T-helper 2 cell treated with Interferon-gamma antibody and Interleukin-4, amounts not matched to agents 5 μg/mL and 100 μg/mL, for 36 hours (primary cell): ENCODE measurements at regions not wholly inside any gene's neighbourhood (a gene's known extent, or its start where the extent isn't known, plus 50 kb on each side); places are given as distances from the start of the nearest gene placed in this dataset.
"Not testable (repeated sequence)": the region's sequence is repeated elsewhere in the genome, so short reads cannot be mapped to it uniquely, and the experiment has no call there.

ENCODE experiments used
- DNase-seq: peaks from one replicate; pipeline ENCODE4 v3.0.0; 2021; ENCODE audit warnings: low spot score
- H3K27ac Mint-ChIP-seq: one replicate; pipeline ENCODE4 v1.8.0; 2021; ENCODE audit warnings: mild to moderate bottlenecking, mixed read lengths
- H3K27me3 Mint-ChIP-seq: one replicate; pipeline ENCODE4 v1.8.0; 2021; ENCODE audit warnings: low read depth, mixed read lengths
- H3K36me3 Mint-ChIP-seq: one replicate; pipeline ENCODE4 v1.8.0; 2021; ENCODE audit warnings: low read depth, mixed read lengths
- H3K4me1 Mint-ChIP-seq: one replicate; pipeline ENCODE4 v1.8.0; 2021; ENCODE audit warnings: low read depth, mixed read lengths
- H3K4me3 Mint-ChIP-seq: one replicate; pipeline ENCODE4 v1.8.0; 2022; ENCODE audit warnings: mild to moderate bottlenecking, moderate library complexity, mixed read lengths
- H3K9me3 Mint-ChIP-seq: one replicate; pipeline ENCODE4 v1.8.0; 2021; ENCODE audit warnings: mixed read lengths

DNA sequence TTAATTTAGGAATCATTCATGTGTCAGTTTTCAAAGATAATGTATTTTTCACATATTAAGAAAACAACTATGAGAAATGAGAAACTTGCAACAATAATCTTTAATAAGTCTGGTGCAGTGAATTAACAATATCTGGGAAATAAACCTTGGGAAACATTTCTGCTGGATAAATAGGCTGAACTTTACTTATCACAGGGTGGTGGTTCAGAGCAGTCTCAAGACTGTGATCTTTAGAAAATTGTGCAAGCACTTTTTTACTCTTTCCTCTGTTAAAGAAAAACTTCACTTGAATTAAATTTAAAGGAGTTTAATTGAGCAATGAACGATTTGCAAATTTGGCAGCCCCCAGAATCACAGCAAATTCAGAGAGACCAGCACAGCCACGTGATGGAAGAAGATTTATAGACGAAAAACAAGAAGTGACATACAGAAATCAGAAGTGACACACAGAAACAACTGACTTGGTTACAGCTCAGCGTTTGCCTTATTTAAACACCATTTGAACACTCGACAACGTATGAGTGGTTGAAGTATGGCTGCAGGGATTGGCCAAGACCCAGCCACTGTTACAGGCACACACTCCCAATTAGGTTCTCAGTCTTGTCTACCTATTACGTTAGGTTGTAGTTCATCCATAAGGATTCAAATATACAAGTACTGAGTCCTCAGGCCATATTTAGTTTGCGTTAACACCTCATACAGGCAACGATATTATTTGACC lies 631.9 kb downstream of the SLCO4C1 start:
- no peak for DNase-seq
- H3K9me3 Mint-ChIP-seq, result no peaks in the 10 kb centered on the region

DNA sequence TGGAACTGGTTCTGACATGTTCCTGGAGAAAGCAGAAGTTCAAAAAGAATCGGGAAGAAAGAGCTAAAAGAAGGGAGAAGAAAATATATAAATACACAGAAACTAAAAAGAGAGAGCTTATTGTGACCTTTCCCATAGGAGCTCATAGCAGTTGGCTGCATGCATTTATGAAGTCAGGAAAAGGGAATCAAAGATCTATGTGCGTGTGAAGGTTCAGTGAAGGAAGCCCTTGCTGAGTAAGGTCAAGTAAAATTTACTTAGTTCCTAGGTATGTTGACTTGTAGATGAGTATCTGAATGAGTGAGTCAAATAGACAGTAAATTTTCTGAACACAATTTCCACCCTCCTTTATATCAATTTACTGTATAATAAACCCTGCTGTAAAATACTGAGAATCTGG lies 632.5 kb downstream of the SLCO4C1 start:
- Mint-ChIP-seq H3K4me3 (no peak overlapping the region), H3K27ac (no peak overlapping the region), H3K36me3 (no peaks in the 10 kb centered on the region), H3K27me3 (no peaks in the 10 kb centered on the region), H3K4me1 (no peaks in the 10 kb centered on the region), H3K9me3 (no peaks in the 10 kb centered on the region)
- DNase-seq, result no peak

More for the DNA sequence above, 631.9 kb downstream of the SLCO4C1 start:
- Mint-ChIP-seq H3K27ac (no peak overlapping the region), H3K36me3 (no peaks in the 10 kb centered on the region), H3K4me3 (no peak overlapping the region), H3K27me3 (no peaks in the 10 kb centered on the region), H3K4me1 (no peaks in the 10 kb centered on the region)

DNA sequence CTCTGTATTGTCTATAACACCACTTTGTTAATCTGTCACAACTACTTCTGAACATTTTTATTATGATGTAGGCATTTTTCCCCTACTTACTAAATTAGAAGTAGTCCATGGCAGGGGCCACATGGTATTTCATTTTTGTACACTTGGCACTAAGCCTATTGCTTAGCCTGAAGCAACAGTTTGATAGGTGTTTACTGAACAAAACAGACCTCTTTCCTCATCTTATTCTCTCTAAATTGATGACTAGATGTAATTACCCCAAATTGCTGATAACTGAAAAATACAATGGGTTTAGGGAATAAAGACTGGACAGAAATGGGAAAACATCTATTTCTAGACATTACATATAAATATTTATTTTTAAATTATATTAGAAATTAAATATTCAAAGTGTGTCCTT lies 633.8 kb downstream of the SLCO4C1 start:
- H3K9me3 Mint-ChIP-seq, result no peaks in the 10 kb centered on the region
- no peaks in the 10 kb centered on the region for H3K4me1 Mint-ChIP-seq
- no peaks in the 10 kb centered on the region for H3K27me3 Mint-ChIP-seq
- H3K27ac Mint-ChIP-seq, result no peak overlapping the region
- no peaks in the 10 kb centered on the region for H3K36me3 Mint-ChIP-seq
- no peak for DNase-seq
- no peak overlapping the region for H3K4me3 Mint-ChIP-seq

DNA sequence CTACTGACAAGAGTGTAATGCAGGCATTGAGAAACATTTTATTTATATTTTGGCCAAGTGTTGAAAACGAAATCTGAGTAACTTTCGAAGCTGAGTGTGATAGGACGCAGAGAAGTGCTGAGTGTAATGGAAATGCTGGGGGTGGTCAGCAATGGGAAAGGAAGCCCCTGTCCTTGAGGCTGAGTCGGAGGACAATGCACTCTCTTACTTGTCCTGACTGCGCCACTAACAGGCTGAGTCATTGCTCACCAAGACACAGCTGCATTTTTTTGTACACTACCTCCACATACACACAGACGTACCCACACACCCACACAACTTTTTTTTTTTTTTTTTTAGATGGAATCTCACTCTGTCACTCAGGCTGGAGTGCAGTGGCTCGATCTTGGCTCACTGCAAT lies 637.7 kb downstream of the SLCO4C1 start:
- Mint-ChIP-seq H3K27me3 (no peaks in the 10 kb centered on the region), H3K36me3 (no peaks in the 10 kb centered on the region), H3K27ac (no peak overlapping the region), H3K4me1 (no peaks in the 10 kb centered on the region), H3K4me3 (no peak overlapping the region), H3K9me3 (no peaks in the 10 kb centered on the region)
- no peak for DNase-seq

DNA sequence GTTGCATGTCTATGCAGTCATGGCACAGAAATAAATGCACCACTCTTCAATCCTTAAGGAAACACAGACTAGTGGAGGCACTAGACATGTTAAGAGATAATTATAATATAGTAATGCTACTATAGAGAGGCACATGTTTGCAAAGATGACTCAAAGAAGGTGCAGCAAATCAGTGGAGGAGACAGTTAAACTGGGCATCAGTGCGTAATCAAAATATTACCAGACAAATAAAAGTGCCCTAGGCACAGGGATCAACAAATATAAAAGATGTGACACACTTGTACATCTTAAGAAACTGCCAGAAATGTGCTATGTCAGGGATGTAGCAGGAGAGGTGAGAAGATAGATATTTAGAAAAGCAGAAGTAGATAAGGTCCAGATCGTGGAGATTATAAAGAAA lies 642.1 kb downstream of the SLCO4C1 start:
- no peak overlapping the region for H3K27ac Mint-ChIP-seq
- DNase-seq, result no peak
- no peaks in the 10 kb centered on the region for H3K4me1 Mint-ChIP-seq

DNA sequence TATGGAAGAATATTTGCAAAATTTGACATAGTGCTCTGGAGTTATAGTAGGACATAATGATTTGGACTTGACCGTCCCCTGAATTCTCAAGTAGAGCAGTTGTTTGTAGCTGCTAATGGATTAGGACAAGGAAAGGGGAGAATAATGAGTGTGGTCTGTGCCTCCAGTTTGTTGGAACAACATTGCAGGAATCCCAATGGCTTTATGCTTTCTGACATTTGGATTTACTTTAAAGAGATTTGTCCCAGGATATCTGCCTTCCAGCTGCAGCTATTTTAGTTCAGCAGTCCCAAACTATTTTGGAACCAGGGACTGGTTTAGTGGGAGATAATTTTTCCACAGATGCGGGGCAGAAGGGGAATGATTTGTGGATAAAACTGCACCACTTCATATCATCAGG lies 648.2 kb downstream of the SLCO4C1 start:
- H3K9me3 Mint-ChIP-seq, result no peaks in the 10 kb centered on the region
- DNase-seq, result no peak
- H3K27me3 Mint-ChIP-seq, result no peaks in the 10 kb centered on the region
- no peaks in the 10 kb centered on the region for H3K4me1 Mint-ChIP-seq
- no peaks in the 10 kb centered on the region for H3K36me3 Mint-ChIP-seq
- no peak overlapping the region for H3K4me3 Mint-ChIP-seq
- H3K27ac Mint-ChIP-seq, result no peak overlapping the region

More for the DNA sequence above, 642.1 kb downstream of the SLCO4C1 start:
- Mint-ChIP-seq H3K9me3 (no peaks in the 10 kb centered on the region), H3K36me3 (no peaks in the 10 kb centered on the region), H3K27me3 (no peaks in the 10 kb centered on the region), H3K4me3 (no peak overlapping the region)

DNA sequence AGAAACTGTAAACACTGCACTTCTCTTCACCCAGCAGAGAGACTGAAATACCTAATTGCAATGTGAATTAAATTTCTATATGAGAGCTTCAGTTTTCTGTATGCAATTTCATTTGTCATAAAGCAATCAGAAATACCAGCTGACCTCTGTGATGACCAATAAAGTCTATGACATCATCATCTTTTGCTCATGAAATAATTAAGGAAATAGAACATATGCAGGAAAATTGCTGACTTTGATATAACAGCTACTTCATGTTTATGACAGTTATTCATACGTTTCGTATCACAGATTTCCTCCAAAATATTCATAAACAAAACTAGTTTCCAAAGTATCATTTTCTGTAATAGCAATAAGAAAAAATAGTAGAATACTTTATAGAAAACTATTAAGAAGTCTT lies 652.3 kb downstream of the SLCO4C1 start:
- H3K9me3 Mint-ChIP-seq, result no peaks in the 10 kb centered on the region
- no peaks in the 10 kb centered on the region for H3K27me3 Mint-ChIP-seq
- H3K4me1 Mint-ChIP-seq, result no peaks in the 10 kb centered on the region
- H3K4me3 Mint-ChIP-seq, result no peak overlapping the region
- no peak for DNase-seq
- H3K36me3 Mint-ChIP-seq, result no peaks in the 10 kb centered on the region
- no peak overlapping the region for H3K27ac Mint-ChIP-seq

DNA sequence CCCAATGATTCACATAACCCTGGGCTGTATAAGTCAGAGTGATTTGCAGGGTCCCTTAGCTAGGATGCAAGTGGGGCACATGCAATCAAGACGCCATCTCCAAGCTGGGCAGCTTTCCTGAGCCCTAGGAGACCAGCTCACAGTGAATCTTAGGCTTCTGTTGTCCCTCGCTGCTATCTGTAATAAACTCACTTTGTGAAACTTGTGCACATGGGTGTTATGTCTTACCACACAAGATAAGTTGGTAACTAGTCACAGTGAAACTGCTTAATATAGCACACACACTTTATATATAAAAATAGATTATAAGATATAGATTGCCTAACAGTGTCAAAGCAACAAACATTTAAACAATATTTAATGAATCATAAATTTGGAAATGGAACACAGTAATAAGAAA lies 658.5 kb downstream of the SLCO4C1 start:
- Mint-ChIP-seq H3K4me3 (no peak overlapping the region), H3K27me3 (no peaks in the 10 kb centered on the region), H3K4me1 (no peaks in the 10 kb centered on the region), H3K27ac (no peak overlapping the region), H3K9me3 (no peaks in the 10 kb centered on the region), H3K36me3 (no peaks in the 10 kb centered on the region)
- no peak for DNase-seq

DNA sequence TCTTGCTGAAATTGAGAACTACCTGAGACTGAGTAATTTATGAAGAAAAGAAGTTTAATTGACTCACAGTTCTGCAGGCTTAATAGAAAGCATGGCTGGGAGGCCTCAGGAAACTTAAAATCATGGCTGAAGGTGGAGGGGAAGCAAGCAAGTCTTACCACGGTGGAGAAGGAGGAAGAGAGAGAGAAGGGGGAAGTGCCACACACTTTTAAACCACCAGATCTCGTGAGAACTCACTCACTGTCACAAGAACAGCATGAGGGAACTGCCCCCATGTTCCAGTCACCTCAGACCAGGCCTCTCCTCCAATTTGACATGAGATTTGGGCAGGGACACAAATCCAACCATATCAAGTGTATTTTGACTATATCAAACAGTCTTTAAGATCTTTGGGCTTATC lies 668.3 kb downstream of the SLCO4C1 start:
- H3K4me1 Mint-ChIP-seq, H3K4me3 Mint-ChIP-seq, DNase-seq, H3K9me3 Mint-ChIP-seq, H3K36me3 Mint-ChIP-seq, H3K27ac Mint-ChIP-seq, H3K27me3 Mint-ChIP-seq: not testable (repeated sequence)

DNA sequence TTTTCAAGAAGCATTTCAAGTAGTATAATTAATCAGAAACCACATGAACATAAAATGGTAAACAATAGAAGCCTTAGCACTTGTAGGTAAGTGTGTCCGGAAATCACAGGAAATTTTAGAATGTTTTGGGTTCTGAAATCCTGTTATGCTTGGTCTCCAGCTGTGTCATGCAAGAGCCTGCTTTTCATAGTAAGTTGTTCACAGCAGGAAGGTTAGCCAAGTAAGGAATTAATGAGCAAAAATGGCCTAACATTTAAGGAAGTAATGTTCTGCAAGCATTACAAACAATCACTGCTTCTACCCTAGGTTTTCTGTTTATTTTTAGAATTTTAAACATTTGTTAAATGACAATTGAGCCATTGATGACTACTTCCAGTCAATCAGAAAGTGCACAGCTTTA lies 669.5 kb downstream of the SLCO4C1 start:
- H3K4me1 Mint-ChIP-seq, result no peaks in the 10 kb centered on the region
- no peak for DNase-seq
- H3K27ac Mint-ChIP-seq, result no peak overlapping the region
- no peaks in the 10 kb centered on the region for H3K9me3 Mint-ChIP-seq
- no peaks in the 10 kb centered on the region for H3K36me3 Mint-ChIP-seq
- H3K4me3 Mint-ChIP-seq, result no peak overlapping the region
- H3K27me3 Mint-ChIP-seq, result no peaks in the 10 kb centered on the region

DNA sequence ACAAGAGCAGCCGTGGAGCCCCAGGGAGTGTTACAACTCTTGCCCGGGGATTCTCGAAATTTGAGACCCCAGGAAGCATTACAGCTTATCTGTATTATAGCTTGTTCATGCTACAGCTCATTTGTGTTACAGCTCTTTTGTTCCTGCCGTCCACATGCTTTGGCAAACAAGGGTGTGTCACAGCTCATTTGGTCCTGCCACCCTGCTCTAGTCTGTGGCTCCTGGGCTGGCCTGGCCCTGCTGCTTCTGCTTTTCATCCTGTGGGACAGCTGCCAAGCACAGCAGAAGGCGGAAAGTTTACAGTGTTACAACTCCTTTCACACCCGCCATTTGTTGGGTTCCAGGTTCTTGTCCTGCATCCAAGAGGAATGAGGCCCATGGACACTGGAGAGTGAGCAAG lies 685.0 kb downstream of the SLCO4C1 start:
- no peak overlapping the region for H3K4me3 Mint-ChIP-seq
- H3K9me3 Mint-ChIP-seq, result no peaks in the 10 kb centered on the region
- no peak for DNase-seq
- H3K27me3 Mint-ChIP-seq, result no peaks in the 10 kb centered on the region
- no peaks in the 10 kb centered on the region for H3K4me1 Mint-ChIP-seq
- no peak overlapping the region for H3K27ac Mint-ChIP-seq
- no peaks in the 10 kb centered on the region for H3K36me3 Mint-ChIP-seq

DNA sequence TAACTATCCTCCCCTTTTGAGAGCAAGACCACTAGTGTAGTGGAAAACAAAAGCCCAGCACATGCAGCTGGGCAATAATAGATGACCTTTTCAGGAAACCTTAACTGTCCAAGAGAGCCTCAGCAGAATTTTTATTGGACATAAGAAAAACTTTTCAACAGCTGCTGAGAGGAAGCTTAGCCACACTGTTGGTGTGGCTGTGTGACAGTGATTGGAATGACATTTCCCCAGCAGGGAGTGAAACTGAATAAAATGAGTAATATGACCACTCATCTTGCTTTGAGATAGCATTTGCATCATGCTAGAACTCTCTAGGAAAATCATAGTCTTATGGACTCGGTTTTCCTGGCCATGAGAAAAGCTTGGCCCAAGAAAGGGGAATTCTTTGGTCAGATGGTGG lies 687.8 kb downstream of the SLCO4C1 start:
- H3K4me3 Mint-ChIP-seq, result no peak overlapping the region
- no peaks in the 10 kb centered on the region for H3K36me3 Mint-ChIP-seq
- no peaks in the 10 kb centered on the region for H3K9me3 Mint-ChIP-seq
- no peaks in the 10 kb centered on the region for H3K4me1 Mint-ChIP-seq
- DNase-seq, result no peak
- H3K27me3 Mint-ChIP-seq, result no peaks in the 10 kb centered on the region
- H3K27ac Mint-ChIP-seq, result no peak overlapping the region

DNA sequence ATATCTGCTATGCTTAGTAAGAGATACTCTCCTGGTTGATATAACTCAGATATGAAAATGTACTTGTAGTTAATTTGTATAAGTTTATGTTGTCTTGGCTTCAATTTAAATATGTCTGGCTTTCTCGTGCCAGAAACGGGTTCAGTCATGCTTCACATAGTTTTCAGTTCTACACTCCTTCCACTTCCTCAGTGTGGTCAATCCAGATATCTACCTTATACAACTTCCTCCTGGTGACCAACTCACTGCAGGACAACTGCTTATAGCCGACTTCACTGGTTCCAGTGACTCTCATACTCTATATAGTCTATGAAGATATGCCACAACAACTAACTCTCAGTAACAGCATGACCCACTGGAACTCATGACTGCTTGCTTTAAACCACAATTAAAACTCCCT lies 690.4 kb downstream of the SLCO4C1 start:
- no peak for DNase-seq
- no peak overlapping the region for H3K4me3 Mint-ChIP-seq
- no peaks in the 10 kb centered on the region for H3K36me3 Mint-ChIP-seq
- no peak overlapping the region for H3K27ac Mint-ChIP-seq
- H3K9me3 Mint-ChIP-seq, result no peaks in the 10 kb centered on the region
- no peaks in the 10 kb centered on the region for H3K4me1 Mint-ChIP-seq
- no peaks in the 10 kb centered on the region for H3K27me3 Mint-ChIP-seq

DNA sequence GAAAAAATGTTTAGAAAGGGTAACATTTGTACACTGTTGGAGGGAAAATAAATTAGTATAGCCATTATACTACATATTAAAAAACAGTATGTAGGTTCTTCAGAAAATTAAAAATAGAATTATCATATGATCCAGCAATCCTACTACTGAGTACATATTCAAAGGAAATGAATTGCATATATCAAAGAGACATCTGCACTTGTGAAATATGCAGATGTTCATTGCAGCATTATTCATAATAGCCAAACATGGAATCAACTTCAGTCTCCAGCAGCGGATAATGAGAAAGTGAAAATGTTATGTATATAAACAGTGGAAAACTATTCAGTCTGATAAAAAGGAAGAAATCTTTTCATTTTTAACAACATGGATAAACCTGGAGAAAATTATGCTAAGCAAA lies 695.5 kb downstream of the SLCO4C1 start:
- Mint-ChIP-seq H3K27ac (no peak overlapping the region), H3K36me3 (no peaks in the 10 kb centered on the region), H3K9me3 (no peaks in the 10 kb centered on the region), H3K4me3 (no peak overlapping the region), H3K27me3 (no peaks in the 10 kb centered on the region), H3K4me1 (no peaks in the 10 kb centered on the region)
- DNase-seq, result no peak

DNA sequence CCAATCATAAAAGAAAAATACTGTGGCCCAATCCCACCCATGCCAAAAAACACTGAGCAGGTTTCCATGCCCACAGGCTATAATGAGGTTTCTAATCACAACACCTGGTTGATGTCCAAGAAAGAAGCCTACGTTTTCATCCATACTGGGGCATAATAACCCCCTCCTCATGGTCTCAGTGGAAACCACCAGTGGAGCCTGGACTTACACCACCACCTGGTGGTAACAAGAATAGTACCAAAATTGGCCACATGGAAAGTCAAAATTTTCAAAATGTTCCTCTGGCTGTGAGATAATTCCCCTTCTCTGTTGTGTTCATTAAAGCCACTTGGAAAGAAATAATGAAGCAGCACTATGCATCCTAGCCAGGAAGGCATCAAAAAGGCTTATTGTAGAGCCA lies 687.3 kb upstream of the ST8SIA4 start:
- no peak for DNase-seq
- Mint-ChIP-seq H3K36me3 (no peaks in the 10 kb centered on the region), H3K4me3 (no peak overlapping the region), H3K9me3 (no peaks in the 10 kb centered on the region), H3K27ac (no peak overlapping the region), H3K27me3 (no peaks in the 10 kb centered on the region), H3K4me1 (no peaks in the 10 kb centered on the region)
